Upper lobe of left lung (tissue), 6 donors: ENCODE measurements at regions not wholly inside any gene's neighbourhood (a gene's known extent, or its start where the extent isn't known, plus 50 kb on each side); places are given as distances from the start of the nearest gene placed in this dataset.

Experiments
- ATAC-seq, 2 donors: fragments of 200-7000 bp; cut with Tn5 transposase; one replicate each; pipeline ENCODE4 v1.9.1; 2022; ENCODE audit warnings: mild to moderate bottlenecking in 2 of 2, moderate library complexity in 2 of 2; ENCODE audit not compliant: low FRiP score in 2 of 2
- DNase-seq, 2 donors: peaks; one replicate each; pipeline ENCODE4 v3.0.0-alpha.2; 2019 to 2020
- H3K27ac ChIP-seq, 4 donors: fragments of 200-600 bp; sonication (generic); one replicate each; pipeline ENCODE4 v1.5.1; 2016 to 2019
- H3K27me3 ChIP-seq, 4 donors: fragments of 200-600 bp; sonication (generic); one replicate each; pipeline ENCODE4 v1.5.1; 2017 to 2019
- H3K36me3 ChIP-seq, 4 donors: fragments of 200-600 bp; sonication (generic); one replicate each; pipeline ENCODE4 v1.5.1; 2016 to 2019
- H3K4me1 ChIP-seq, 4 donors: fragments of 200-600 bp; sonication (generic); one replicate each; pipeline ENCODE4 v1.5.1; 2018 to 2019
- H3K4me3 ChIP-seq, 4 donors: fragments of 200-600 bp; sonication (generic); one replicate each; pipeline ENCODE4 v1.5.1; 2017 to 2019; ENCODE audit warnings: mild to moderate bottlenecking in 2 of 4, moderate library complexity in 1 of 4
- H3K9me3 ChIP-seq, 4 donors: fragments of 200-600 bp; sonication (generic); one replicate each; pipeline ENCODE4 v1.5.1; 2018 to 2019
- CTCF ChIP-seq, 6 experiments: fragments of 450-650 bp in 4 of 6; fragments of 200-600 bp in 2 of 6; sonication (generic) in 2 of 6; IDR thresholded peaks; one replicate each; pipeline ENCODE4 v1.5.1; 2016 to 2019; ENCODE audit warnings: antibody characterized with exemption in 6 of 6
- EP300 ChIP-seq, 4 donors: sonication (generic); formaldehyde crosslinking; IDR thresholded peaks; one replicate each; pipeline ENCODE4 v1.5.1; 2017; ENCODE audit warnings: antibody characterized with exemption in 4 of 4, control low read depth in 2 of 4
- POLR2A ChIP-seq, 4 donors: fragments of 450-650 bp; IDR thresholded peaks; one replicate each; pipeline ENCODE4 v1.5.1; 2016 to 2017; ENCODE audit warnings: antibody characterized with exemption in 4 of 4, mild to moderate bottlenecking in 2 of 4
- POLR2AphosphoS5 ChIP-seq, 2 donors: sonication (generic); formaldehyde crosslinking; IDR thresholded peaks; one replicate each; pipeline ENCODE4 v1.5.1; 2017; ENCODE audit warnings: antibody characterized with exemption in 2 of 2
- WGBS, 2 donors: methylation state at CpG; one replicate each; pipeline ENCODE4 v1.1.5; 2017 to 2018; 5-methylcytosine and 5-hydroxymethylcytosine counted together
- donor health status: DM: no; HTN: no; CAD: no; lungs with moderate emphysema.
- donor health status: DM: no; HTN: yes; CAD: no; lungs with severe emphysema.

GRCh38 chr10:131513901-131514300 is 202.4 kb upstream of the TCERG1L start:
- no peaks in the 10 kb centered on the region for H3K4me1 ChIP-seq
- no peak overlapping the region for H3K27ac ChIP-seq
- no peaks in the 10 kb centered on the region for H3K36me3 ChIP-seq
- TF ChIP-seq EP300 (IDR thresholded peaks at IDR 0.05) (no peak), CTCF (IDR thresholded peaks at IDR 0.05) (no peak), POLR2A (IDR thresholded peaks at IDR 0.05) (no peak), POLR2AphosphoS5 (IDR thresholded peaks at IDR 0.05) (no peak)
- DNase-seq (no peak), ATAC-seq (no peak)
- H3K4me3 ChIP-seq, result no peak overlapping the region
- WGBS, 2 donors, result 65 to 67% methylated on average over 5 to 8 of the region's 8 CpGs
- peaks cover 0 to 7% (median 2%) of the 10 kb centered on the region in 4 donors for H3K9me3 ChIP-seq
- no peaks in the 10 kb centered on the region for H3K27me3 ChIP-seq

DNA sequence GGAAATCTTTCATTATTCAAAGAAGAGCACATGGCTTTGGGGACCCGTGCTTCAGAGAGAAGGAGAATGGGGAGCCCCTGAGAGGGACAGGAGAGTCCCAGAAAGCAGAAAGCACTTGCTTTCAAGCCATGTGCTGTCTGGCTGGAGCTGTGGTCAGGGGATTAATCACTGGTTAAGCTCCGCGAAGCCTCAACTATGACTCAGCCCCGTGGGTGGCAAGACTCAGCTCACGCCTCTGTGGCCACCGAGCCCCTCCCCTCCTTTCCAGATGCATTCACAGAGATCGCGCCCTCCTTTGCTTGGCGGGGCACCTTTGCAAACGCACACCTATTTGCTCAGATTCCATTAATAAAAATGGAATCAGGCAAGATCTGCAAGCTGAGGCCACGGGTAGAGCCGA is 202.9 kb upstream of the TCERG1L start:
- no peaks in the 10 kb centered on the region for H3K4me1 ChIP-seq
- ATAC-seq (peak in 1 of 2 donors; percentile 62), DNase-seq (no peak)
- 50 to 54% methylated on average over 12 of the region's 12 CpGs for WGBS, 2 donors
- H3K27ac ChIP-seq, result no peak overlapping the region
- H3K4me3 ChIP-seq, result no peak overlapping the region
- H3K27me3 ChIP-seq, result no peaks in the 10 kb centered on the region
- H3K9me3 ChIP-seq, result peaks cover 0 to 7% (median 2%) of the 10 kb centered on the region in 4 donors
- H3K36me3 ChIP-seq, result no peaks in the 10 kb centered on the region
- TF ChIP-seq POLR2AphosphoS5 (IDR thresholded peaks at IDR 0.05), result no peak
- no peak for TF ChIP-seq EP300 (IDR thresholded peaks at IDR 0.05)
- no peak for TF ChIP-seq CTCF (IDR thresholded peaks at IDR 0.05)
- TF ChIP-seq POLR2A (IDR thresholded peaks at IDR 0.05), result no peak

GRCh38 chr10:131516285-131516684 is 204.8 kb upstream of the TCERG1L start:
- no peak overlapping the region for H3K4me3 ChIP-seq
- H3K27me3 ChIP-seq, result no peaks in the 10 kb centered on the region
- TF ChIP-seq EP300 (IDR thresholded peaks at IDR 0.05) (no peak), POLR2A (IDR thresholded peaks at IDR 0.05) (no peak), POLR2AphosphoS5 (IDR thresholded peaks at IDR 0.05) (no peak)
- no peak for ATAC-seq
- peaks cover 0 to 7% (median 0%) of the 10 kb centered on the region in 4 donors for H3K9me3 ChIP-seq
- peak in 1 of 2 donors; percentile 53 for DNase-seq
- H3K36me3 ChIP-seq, result no peaks in the 10 kb centered on the region
- H3K4me1 ChIP-seq, result no peaks in the 10 kb centered on the region
- no peak overlapping the region for H3K27ac ChIP-seq
- 82 to 89% methylated on average over 12 of the region's 12 CpGs for WGBS, 2 donors

GRCh38 chr10:131517781-131518180 is 206.3 kb upstream of the TCERG1L start:
- TF ChIP-seq POLR2AphosphoS5 (IDR thresholded peaks at IDR 0.05) (no peak), POLR2A (IDR thresholded peaks at IDR 0.05) (no peak), CTCF (IDR thresholded peaks at IDR 0.05) (no peak), EP300 (IDR thresholded peaks at IDR 0.05) (no peak)
- no peaks in the 10 kb centered on the region for H3K27me3 ChIP-seq
- ATAC-seq, result no peak

DNA sequence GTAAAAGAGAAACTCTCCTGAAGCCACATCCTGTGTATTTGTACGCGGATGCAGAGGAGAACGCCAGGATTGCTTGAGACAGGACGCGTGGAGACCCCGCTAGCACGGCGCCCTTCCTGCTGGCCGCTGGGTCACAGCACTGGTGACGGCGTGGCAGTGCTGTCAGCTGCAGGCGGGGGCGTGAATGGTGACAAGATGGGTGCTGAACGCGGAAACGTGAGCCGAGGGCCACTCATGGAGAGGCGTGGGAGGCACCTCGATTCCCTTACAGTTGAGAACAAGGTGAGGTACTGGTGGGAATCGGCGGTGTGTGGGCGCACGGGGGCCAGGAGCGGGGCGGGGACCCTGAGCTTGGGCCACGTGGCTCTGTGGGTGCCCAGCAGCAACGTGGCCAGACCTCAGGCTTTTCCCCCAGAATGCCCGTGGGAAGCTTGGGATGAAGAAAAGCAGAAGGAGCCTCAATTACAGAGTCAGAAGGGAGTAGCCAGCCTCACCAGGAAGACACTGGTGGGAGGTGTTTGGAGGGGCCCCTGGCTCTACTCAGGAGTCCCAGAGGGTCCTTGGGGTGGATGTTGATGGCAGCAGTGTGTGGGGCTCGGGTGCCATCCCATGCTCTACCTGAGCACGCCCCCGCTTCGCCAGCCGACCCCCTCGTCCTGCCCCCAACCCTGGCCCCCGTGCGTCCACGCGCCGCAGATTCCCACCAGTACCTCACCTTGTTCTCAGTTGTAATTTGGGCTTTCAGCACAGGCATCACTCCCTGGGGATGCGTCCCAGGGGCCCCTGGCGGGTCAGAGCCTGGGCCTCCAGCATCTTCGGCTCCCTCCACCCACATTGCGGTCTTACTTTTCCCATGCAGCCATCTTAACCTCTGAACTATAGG is 208.4 kb upstream of the TCERG1L start:
- Histone ChIP-seq H3K27ac (no peak overlapping the region), H3K36me3 (no peaks in the 10 kb centered on the region), H3K27me3 (no peaks in the 10 kb centered on the region), H3K4me3 (no peak overlapping the region), H3K9me3 (no peaks in the 10 kb centered on the region), H3K4me1 (no peaks in the 10 kb centered on the region)
- 78 to 82% methylated on average over 41 to 43 of the region's 43 CpGs for WGBS, 2 donors
- TF ChIP-seq CTCF (IDR thresholded peaks at IDR 0.05) (no peak), POLR2A (IDR thresholded peaks at IDR 0.05) (no peak), POLR2AphosphoS5 (IDR thresholded peaks at IDR 0.05) (no peak), EP300 (IDR thresholded peaks at IDR 0.05) (no peak)
- ATAC-seq (no peak), DNase-seq (peak in 1 of 2 donors; percentile 80)

More at GRCh38 chr10:131517781-131518180, 206.3 kb upstream of the TCERG1L start:
- Histone ChIP-seq H3K4me3 (no peak overlapping the region), H3K36me3 (no peaks in the 10 kb centered on the region), H3K4me1 (no peaks in the 10 kb centered on the region), H3K9me3 (no peaks in the 10 kb centered on the region), H3K27ac (no peak overlapping the region)
- peak in 1 of 2 donors; percentile 57 for DNase-seq
- WGBS, 2 donors, result 85 to 90% methylated on average over 5 to 17 of the region's 17 CpGs
